Uterus (tissue), 2 donors: ENCODE measurements at regions not wholly inside any gene's neighbourhood (a gene's known extent, or its start where the extent isn't known, plus 50 kb on each side); places are given as distances from the start of the nearest gene placed in this dataset.

ENCODE experiments used
- CTCF ChIP-seq, 4 experiments: fragments of 200-600 bp in 2 of 4; fragments of 450-650 bp in 2 of 4; sonication (generic) in 2 of 4; IDR thresholded peaks; one replicate each; pipeline ENCODE4 v1.5.1; 2016 to 2019; ENCODE audit warnings: antibody characterized with exemption in 4 of 4, mild to moderate bottlenecking in 2 of 4, moderate library complexity in 1 of 4
- POLR2A ChIP-seq, 2 donors: fragments of 450-650 bp; IDR thresholded peaks; one replicate each; pipeline ENCODE4 v1.6.1; 2016; ENCODE audit warnings: antibody characterized with exemption in 2 of 2, mild to moderate bottlenecking in 1 of 2, moderate library complexity in 1 of 2

DNA sequence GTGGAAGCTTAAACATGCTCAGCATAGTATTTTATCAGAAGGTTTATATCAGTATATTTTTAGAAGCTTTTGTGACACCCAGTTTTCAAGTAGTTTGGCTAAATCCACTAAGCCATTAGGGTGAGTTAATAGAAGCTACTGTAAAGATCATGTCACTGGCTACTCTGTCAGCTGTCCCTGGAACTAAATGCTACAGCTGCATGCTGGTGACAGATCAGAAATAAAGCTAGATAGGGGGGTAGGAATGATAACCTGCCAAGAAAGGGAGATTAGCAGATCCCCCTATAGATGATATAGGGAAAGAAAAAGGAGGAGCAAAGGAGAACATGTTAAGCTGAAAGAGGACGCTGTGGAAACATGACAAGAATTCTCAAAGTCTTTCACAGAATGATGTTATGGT, 363.2 kb downstream of the QKI start:
- no peak for TF ChIP-seq POLR2A (IDR thresholded peaks at IDR 0.05)
- no peak for TF ChIP-seq CTCF (IDR thresholded peaks at IDR 0.05)
